HEK293 (cell line): ENCODE measurements at regions not wholly inside any gene's neighbourhood (a gene's known extent, or its start where the extent isn't known, plus 50 kb on each side); places are given as distances from the start of the nearest gene placed in this dataset.

Experiments
- CTCF ChIA-PET: fragments of 350-600 bp; formaldehyde crosslinking; extraction: SDS; loops from one replicate; lab custom pipeline; 2021; ENCODE audit warnings: antibody characterized with exemption; lab: Yijun Ruan, JAX
- POLR2A ChIA-PET: fragments of 300-600 bp; formaldehyde crosslinking; extraction: SDS; loops from one replicate; lab custom pipeline; 2020; ENCODE audit warnings: antibody characterized with exemption, inconsistent platforms; lab: Yijun Ruan, JAX
- H3K27ac ChIP-seq: fragments of 200-500 bp; sonication (Bioruptor generic); 2 replicates; pipeline ENCODE4 v1.5.1; 2014; ENCODE audit warnings: low read depth, low read length, control low read depth, inconsistent platforms; ENCODE audit errors: extremely low read depth
- H3K36me3 ChIP-seq, 2 experiments: fragments of 200-500 bp in 1 of 2; sonication (Bioruptor generic) in 1 of 2; 1 replicate in 1 of 2; 2 replicates in 1 of 2; pipeline ENCODE4 v1.5.1; 2014 to 2017; ENCODE audit warnings: inconsistent platforms in 2 of 2, low read length in 2 of 2; ENCODE audit not compliant: control insufficient read depth in 2 of 2, insufficient read depth in 1 of 2
- H3K4me1 ChIP-seq: fragments of 200-500 bp; sonication (Bioruptor generic); 2 replicates; pipeline ENCODE4 v1.5.1; 2014; ENCODE audit warnings: mild to moderate bottlenecking, low read length, inconsistent platforms; ENCODE audit not compliant: control insufficient read depth, insufficient read depth
- H3K4me3 ChIP-seq: 2 replicates; pipeline ENCODE4 v1.5.1; 2011; ENCODE audit warnings: low read depth, mild to moderate bottlenecking, control low read depth, low read length, moderate library complexity
- H3K9me3 ChIP-seq: fragments of 200-500 bp; sonication (Bioruptor generic); 2 replicates; pipeline ENCODE4 v1.5.1; 2014; ENCODE audit warnings: low read depth, low read length, inconsistent platforms; ENCODE audit not compliant: control insufficient read depth, insufficient read depth
- FEZF1 ChIP-seq: fragments of 450-650 bp; formaldehyde crosslinking; IDR thresholded peaks from 2 replicates; pipeline ENCODE4 v1.5.1; 2016; ENCODE audit warnings: missing biosample characterization, missing genetic modification characterization
- KLF10 ChIP-seq: fragments of 450-650 bp; IDR thresholded peaks from 2 replicates; pipeline ENCODE4 v1.5.1; 2018; ENCODE audit warnings: missing biosample characterization, mild to moderate bottlenecking, missing genetic modification characterization
- ZNF121 ChIP-seq: fragments of 450-650 bp; formaldehyde crosslinking; IDR thresholded peaks from 2 replicates; pipeline ENCODE4 v1.5.1; 2016; ENCODE audit warnings: missing biosample characterization, missing genetic modification characterization
- ZNF274 ChIP-seq, 2 experiments: fragments of 200-500 bp in 1 of 2; fragments of 450-650 bp in 1 of 2; sonication (Bioruptor generic) in 1 of 2; formaldehyde crosslinking in 1 of 2; IDR thresholded peaks; 2 replicates each; pipeline versions ENCODE4 v1.5.1 to v1.6.1; 2014 to 2016; ENCODE audit warnings: borderline replicate concordance in 1 of 2, inconsistent platforms in 1 of 2, low read length in 1 of 2, missing biosample characterization in 1 of 2, missing genetic modification characterization in 1 of 2
- ZNF501 ChIP-seq: fragments of 450-650 bp; formaldehyde crosslinking; IDR thresholded peaks from 2 replicates; pipeline ENCODE4 v1.5.1; 2016; ENCODE audit warnings: missing biosample characterization, missing genetic modification characterization
- ZNF560 ChIP-seq: fragments of 450-650 bp; formaldehyde crosslinking; IDR thresholded peaks from 2 replicates; pipeline ENCODE4 v1.5.1; 2017; ENCODE audit warnings: missing biosample characterization, missing genetic modification characterization, borderline replicate concordance
- ZNF623 ChIP-seq: fragments of 450-650 bp; formaldehyde crosslinking; IDR thresholded peaks from 2 replicates; pipeline ENCODE4 v1.5.1; 2016; ENCODE audit warnings: missing biosample characterization, missing genetic modification characterization
- ZNF626 ChIP-seq: fragments of 450-650 bp; sonication (Bioruptor Pico); formaldehyde crosslinking; IDR thresholded peaks from 2 replicates; pipeline ENCODE4 v1.5.1; 2018; ENCODE audit warnings: missing biosample characterization, missing genetic modification characterization, inconsistent platforms
- ZNF654 ChIP-seq: fragments of 450-650 bp; formaldehyde crosslinking; IDR thresholded peaks from 2 replicates; pipeline ENCODE4 v1.5.1; 2016; ENCODE audit warnings: low read depth, missing biosample characterization, missing genetic modification characterization
- ZNF658 ChIP-seq: fragments of 450-650 bp; formaldehyde crosslinking; IDR thresholded peaks from 2 replicates; pipeline ENCODE4; 2016; ENCODE audit warnings: missing biosample characterization, missing genetic modification characterization
- ZNF76 ChIP-seq: fragments of 450-650 bp; formaldehyde crosslinking; IDR thresholded peaks from 2 replicates; pipeline ENCODE4; 2016; ENCODE audit warnings: low read depth, missing biosample characterization, missing genetic modification characterization, borderline replicate concordance
- ZNF791 ChIP-seq: fragments of 450-650 bp; formaldehyde crosslinking; IDR thresholded peaks from 2 replicates; pipeline ENCODE4 v1.5.1; 2016; ENCODE audit warnings: missing biosample characterization, missing genetic modification characterization
- ZNF837 ChIP-seq: fragments of 450-650 bp; formaldehyde crosslinking; IDR thresholded peaks from 2 replicates; pipeline ENCODE4 v1.5.1; 2016; ENCODE audit warnings: missing biosample characterization, missing genetic modification characterization
- ZSCAN23 ChIP-seq: fragments of 450-650 bp; formaldehyde crosslinking; IDR thresholded peaks from 2 replicates; pipeline ENCODE4 v1.5.1; 2016; ENCODE audit warnings: missing biosample characterization, missing genetic modification characterization
- TF ChIP-seq, protein P1 (sequence below): fragments of 450-650 bp; formaldehyde crosslinking; IDR thresholded peaks from 2 replicates; pipeline ENCODE4 v1.5.1; 2017; ENCODE audit warnings: missing biosample characterization, missing genetic modification characterization
- TF ChIP-seq, protein P2 (sequence below): fragments of 450-650 bp; formaldehyde crosslinking; IDR thresholded peaks from 2 replicates; pipeline ENCODE4 v1.5.1; 2017; ENCODE audit warnings: missing biosample characterization, missing genetic modification characterization
- TF ChIP-seq, protein P3 (sequence below): fragments of 450-650 bp; formaldehyde crosslinking; IDR thresholded peaks from 2 replicates; pipeline ENCODE4 v1.5.1; 2016; ENCODE audit warnings: missing biosample characterization, missing genetic modification characterization
- TF ChIP-seq, protein P4 (sequence below): fragments of 450-650 bp; formaldehyde crosslinking; IDR thresholded peaks from 2 replicates; pipeline ENCODE4 v1.5.1; 2016; ENCODE audit warnings: missing biosample characterization, missing genetic modification characterization
- TF ChIP-seq, protein P5 (sequence below): fragments of 450-650 bp; IDR thresholded peaks from 2 replicates; pipeline ENCODE4 v1.5.1; 2018; ENCODE audit warnings: missing biosample characterization, mild to moderate bottlenecking, missing genetic modification characterization

DNA sequence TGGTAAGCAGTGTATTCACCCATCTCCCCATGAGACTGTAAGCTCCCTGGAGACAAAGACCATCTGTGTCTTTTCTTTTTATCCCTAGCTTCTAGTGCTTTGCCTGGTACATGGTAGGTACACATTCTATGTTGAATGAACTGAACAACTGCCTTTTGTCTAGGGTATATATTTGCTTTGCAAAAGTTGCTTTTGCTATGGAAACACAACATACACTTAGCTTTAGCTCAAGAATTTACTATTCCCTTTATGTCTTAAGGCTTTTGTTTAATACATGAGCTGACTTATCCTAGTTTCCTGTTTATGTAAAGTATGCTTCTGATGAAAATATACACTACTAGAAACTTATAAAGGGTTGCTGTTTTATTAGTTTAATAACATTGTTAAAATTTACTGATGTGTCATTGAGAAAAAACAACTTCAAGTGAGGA is 198.2 kb downstream of the PRL start (continued):
- TF ChIP-seq, protein P1, sequence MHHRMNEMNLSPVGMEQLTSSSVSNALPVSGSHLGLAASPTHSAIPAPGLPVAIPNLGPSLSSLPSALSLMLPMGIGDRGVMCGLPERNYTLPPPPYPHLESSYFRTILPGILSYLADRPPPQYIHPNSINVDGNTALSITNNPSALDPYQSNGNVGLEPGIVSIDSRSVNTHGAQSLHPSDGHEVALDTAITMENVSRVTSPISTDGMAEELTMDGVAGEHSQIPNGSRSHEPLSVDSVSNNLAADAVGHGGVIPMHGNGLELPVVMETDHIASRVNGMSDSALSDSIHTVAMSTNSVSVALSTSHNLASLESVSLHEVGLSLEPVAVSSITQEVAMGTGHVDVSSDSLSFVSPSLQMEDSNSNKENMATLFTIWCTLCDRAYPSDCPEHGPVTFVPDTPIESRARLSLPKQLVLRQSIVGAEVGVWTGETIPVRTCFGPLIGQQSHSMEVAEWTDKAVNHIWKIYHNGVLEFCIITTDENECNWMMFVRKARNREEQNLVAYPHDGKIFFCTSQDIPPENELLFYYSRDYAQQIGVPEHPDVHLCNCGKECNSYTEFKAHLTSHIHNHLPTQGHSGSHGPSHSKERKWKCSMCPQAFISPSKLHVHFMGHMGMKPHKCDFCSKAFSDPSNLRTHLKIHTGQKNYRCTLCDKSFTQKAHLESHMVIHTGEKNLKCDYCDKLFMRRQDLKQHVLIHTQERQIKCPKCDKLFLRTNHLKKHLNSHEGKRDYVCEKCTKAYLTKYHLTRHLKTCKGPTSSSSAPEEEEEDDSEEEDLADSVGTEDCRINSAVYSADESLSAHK: no peak
- TF ChIP-seq ZNF791: no peak
- TF ChIP-seq ZNF76 (tag by site-specific recombination): no peak
- TF ChIP-seq ZNF837 (tag by site-specific recombination): no peak
- TF ChIP-seq ZNF501: no peak
- TF ChIP-seq, all 188 proteins: peak for 0

DNA sequence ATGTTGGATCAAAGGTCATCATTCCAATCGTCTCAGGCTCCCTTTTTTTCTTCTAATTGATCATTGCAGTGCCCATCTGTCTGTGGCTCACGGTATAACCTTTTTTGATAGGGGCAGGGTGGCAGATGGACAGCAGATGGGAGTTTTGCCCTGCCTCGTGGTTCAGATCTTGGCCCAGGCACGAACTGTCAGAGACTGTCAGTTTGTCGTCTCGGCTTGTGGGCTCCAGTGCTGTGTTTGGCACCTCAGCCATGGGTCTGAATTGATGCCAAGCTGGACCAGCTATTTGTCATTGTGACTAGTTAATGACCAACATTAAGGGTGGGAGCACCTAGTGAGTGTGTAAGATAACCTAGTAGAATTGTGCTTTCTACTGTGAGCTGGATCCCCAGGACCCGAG is 197.6 kb downstream of the PRL start:
- no peak overlapping the region for H3K4me3 ChIP-seq
- ChIA-PET POLR2A (interaction anchor here (0.5 kb wide), 1 partner anchor 49 kb away, joined by 3 read pairs; no protein-coding TSS in a partner anchor), CTCF (no interaction called here)
- H3K4me1 ChIP-seq: no peaks in the 10 kb centered on the region
- H3K36me3 ChIP-seq: no peaks in the 10 kb centered on the region
- H3K9me3 ChIP-seq: no peaks in the 10 kb centered on the region
- TF ChIP-seq ZNF654 (tag by site-specific recombination) (no peak), ZNF560 (tag by site-specific recombination) (no peak), ZNF76 (tag by site-specific recombination) (no peak), ZNF274 (IDR thresholded peaks at IDR 0.05; ENCODE audit: low read length) (no peak), ZNF274 (tag by site-specific recombination; IDR thresholded peaks at IDR 0.05; ENCODE audit: borderline replicate concordance) (no peak), ZNF626 (no peak), FEZF1 (no peak), ZNF658 (tag by site-specific recombination) (no peak), ZSCAN23 (tag by site-specific recombination) (no peak), KLF10 (no peak), ZNF121 (no peak), ZNF623 (tag by site-specific recombination) (no peak)
- TF ChIP-seq, protein P2, sequence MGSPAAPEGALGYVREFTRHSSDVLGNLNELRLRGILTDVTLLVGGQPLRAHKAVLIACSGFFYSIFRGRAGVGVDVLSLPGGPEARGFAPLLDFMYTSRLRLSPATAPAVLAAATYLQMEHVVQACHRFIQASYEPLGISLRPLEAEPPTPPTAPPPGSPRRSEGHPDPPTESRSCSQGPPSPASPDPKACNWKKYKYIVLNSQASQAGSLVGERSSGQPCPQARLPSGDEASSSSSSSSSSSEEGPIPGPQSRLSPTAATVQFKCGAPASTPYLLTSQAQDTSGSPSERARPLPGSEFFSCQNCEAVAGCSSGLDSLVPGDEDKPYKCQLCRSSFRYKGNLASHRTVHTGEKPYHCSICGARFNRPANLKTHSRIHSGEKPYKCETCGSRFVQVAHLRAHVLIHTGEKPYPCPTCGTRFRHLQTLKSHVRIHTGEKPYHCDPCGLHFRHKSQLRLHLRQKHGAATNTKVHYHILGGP: no peak
- TF ChIP-seq, protein P3, sequence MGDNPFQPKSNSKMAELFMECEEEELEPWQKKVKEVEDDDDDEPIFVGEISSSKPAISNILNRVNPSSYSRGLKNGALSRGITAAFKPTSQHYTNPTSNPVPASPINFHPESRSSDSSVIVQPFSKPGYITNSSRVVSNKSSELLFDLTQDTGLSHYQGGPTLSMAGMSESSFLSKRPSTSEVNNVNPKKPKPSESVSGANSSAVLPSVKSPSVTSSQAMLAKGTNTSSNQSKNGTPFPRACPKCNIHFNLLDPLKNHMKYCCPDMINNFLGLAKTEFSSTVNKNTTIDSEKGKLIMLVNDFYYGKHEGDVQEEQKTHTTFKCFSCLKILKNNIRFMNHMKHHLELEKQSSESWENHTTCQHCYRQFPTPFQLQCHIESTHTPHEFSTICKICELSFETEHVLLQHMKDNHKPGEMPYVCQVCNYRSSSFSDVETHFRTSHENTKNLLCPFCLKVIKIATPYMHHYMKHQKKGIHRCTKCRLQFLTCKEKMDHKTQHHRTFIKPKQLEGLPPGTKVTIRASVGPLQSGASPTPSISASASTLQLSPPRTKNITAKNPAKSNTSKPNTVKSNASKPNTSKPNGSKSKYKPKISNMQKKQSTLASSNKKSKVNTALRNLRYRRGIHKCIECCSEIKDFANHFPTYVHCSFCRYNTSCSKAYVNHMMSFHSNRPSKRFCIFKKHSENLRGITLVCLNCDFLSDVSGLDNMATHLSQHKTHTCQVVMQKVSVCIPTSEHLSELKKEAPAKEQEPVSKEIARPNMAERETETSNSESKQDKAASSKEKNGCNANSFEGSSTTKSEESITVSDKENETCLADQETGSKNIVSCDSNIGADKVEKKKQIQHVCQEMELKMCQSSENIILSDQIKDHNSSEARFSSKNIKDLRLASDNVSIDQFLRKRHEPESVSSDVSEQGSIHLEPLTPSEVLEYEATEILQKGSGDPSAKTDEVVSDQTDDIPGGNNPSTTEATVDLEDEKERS (tag by site-specific recombination): no peak
- TF ChIP-seq, protein P4, sequence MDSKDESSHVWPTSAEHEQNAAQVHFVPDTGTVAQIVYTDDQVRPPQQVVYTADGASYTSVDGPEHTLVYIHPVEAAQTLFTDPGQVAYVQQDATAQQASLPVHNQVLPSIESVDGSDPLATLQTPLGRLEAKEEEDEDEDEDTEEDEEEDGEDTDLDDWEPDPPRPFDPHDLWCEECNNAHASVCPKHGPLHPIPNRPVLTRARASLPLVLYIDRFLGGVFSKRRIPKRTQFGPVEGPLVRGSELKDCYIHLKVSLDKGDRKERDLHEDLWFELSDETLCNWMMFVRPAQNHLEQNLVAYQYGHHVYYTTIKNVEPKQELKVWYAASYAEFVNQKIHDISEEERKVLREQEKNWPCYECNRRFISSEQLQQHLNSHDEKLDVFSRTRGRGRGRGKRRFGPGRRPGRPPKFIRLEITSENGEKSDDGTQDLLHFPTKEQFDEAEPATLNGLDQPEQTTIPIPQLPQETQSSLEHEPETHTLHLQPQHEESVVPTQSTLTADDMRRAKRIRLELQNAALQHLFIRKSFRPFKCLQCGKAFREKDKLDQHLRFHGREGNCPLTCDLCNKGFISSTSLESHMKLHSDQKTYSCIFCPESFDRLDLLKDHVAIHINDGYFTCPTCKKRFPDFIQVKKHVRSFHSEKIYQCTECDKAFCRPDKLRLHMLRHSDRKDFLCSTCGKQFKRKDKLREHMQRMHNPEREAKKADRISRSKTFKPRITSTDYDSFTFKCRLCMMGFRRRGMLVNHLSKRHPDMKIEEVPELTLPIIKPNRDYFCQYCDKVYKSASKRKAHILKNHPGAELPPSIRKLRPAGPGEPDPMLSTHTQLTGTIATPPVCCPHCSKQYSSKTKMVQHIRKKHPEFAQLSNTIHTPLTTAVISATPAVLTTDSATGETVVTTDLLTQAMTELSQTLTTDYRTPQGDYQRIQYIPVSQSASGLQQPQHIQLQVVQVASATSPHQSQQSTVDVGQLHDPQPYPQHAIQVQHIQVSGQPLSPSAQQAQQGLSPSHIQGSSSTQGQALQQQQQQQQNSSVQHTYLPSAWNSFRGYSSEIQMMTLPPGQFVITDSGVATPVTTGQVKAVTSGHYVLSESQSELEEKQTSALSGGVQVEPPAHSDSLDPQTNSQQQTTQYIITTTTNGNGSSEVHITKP: no peak
- TF ChIP-seq, protein P5, sequence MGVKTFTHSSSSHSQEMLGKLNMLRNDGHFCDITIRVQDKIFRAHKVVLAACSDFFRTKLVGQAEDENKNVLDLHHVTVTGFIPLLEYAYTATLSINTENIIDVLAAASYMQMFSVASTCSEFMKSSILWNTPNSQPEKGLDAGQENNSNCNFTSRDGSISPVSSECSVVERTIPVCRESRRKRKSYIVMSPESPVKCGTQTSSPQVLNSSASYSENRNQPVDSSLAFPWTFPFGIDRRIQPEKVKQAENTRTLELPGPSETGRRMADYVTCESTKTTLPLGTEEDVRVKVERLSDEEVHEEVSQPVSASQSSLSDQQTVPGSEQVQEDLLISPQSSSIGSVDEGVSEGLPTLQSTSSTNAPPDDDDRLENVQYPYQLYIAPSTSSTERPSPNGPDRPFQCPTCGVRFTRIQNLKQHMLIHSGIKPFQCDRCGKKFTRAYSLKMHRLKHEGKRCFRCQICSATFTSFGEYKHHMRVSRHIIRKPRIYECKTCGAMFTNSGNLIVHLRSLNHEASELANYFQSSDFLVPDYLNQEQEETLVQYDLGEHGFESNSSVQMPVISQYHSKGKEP (tag by site-specific recombination): no peak
- H3K27ac ChIP-seq: no peak overlapping the region
